DOHH2 (cell line): ENCODE measurements at regions not wholly inside any gene's neighbourhood (a gene's known extent, or its start where the extent isn't known, plus 50 kb on each side); places are given as distances from the start of the nearest gene placed in this dataset.

Source experiments
- H3F3A ChIP-seq: fragments of 200-600 bp; sonication (generic), shearing (Covaris generic); 2 replicates; pipeline ENCODE4 v1.6.0; 2016; ENCODE audit warnings: antibody characterized with exemption, mild to moderate bottlenecking; ENCODE audit not compliant: control insufficient read depth, insufficient read depth
- H3K27ac ChIP-seq: fragments of 200-600 bp; sonication (generic); 2 replicates; pipeline ENCODE4 v1.5.1; 2014; ENCODE audit warnings: low read depth, mild to moderate bottlenecking, low read length, moderate library complexity
- H3K27me3 ChIP-seq: fragments of 200-600 bp; sonication (generic); 2 replicates; pipeline ENCODE4 v1.6.1; 2014; ENCODE audit warnings: mild to moderate bottlenecking, low read length, mixed read lengths; ENCODE audit not compliant: control insufficient read depth
- H3K36me3 ChIP-seq: fragments of 200-600 bp; sonication (generic); 2 replicates; pipeline ENCODE4 v1.6.1; 2014; ENCODE audit warnings: mild to moderate bottlenecking, low read length, moderate library complexity, mixed read lengths; ENCODE audit not compliant: control insufficient read depth
- H3K4me1 ChIP-seq: fragments of 200-600 bp; sonication (generic); 2 replicates; pipeline ENCODE4 v1.6.1; 2014; ENCODE audit warnings: mild to moderate bottlenecking, low read length, mixed read lengths; ENCODE audit not compliant: control insufficient read depth
- H3K4me2 ChIP-seq: fragments of 200-600 bp; sonication (generic); 2 replicates; pipeline ENCODE4 v1.6.0; 2014; ENCODE audit warnings: mild to moderate bottlenecking, low read length, moderate library complexity
- H3K4me3 ChIP-seq: fragments of 200-600 bp; sonication (generic); 2 replicates; pipeline ENCODE4 v1.5.1; 2014; ENCODE audit warnings: mild to moderate bottlenecking, low read length, mixed read lengths
- H3K79me2 ChIP-seq: fragments of 200-600 bp; sonication (generic); 2 replicates; pipeline ENCODE4 v1.6.1; 2014; ENCODE audit warnings: mild to moderate bottlenecking, low read length, mixed read lengths; ENCODE audit not compliant: control insufficient read depth
- H3K9me2 ChIP-seq: fragments of 200-600 bp; sonication (generic); replicated peaks from 2 replicates; pipeline ENCODE4 v1.6.1; 2014; ENCODE audit warnings: mild to moderate bottlenecking, low read length, mixed read lengths; ENCODE audit not compliant: control insufficient read depth
- H3K9me3 ChIP-seq: fragments of 200-600 bp; sonication (generic); 2 replicates; pipeline ENCODE4 v1.6.1; 2014; ENCODE audit warnings: antibody characterized with exemption, low read length, mixed read lengths; ENCODE audit not compliant: control insufficient read depth, insufficient read depth
- H4K20me1 ChIP-seq: fragments of 200-600 bp; sonication (generic); 2 replicates; pipeline ENCODE4 v1.6.0; 2014; ENCODE audit warnings: low read depth, mild to moderate bottlenecking, antibody characterized with exemption, low read length, moderate library complexity; ENCODE audit not compliant: control insufficient read depth, insufficient read depth
- CTCF ChIP-seq: fragments of 200-600 bp; sonication (generic); IDR thresholded peaks from one replicate; pipeline ENCODE4 v1.5.1; 2014; ENCODE audit warnings: antibody characterized with exemption, mild to moderate bottlenecking, low read depth, low read length; ENCODE audit not compliant: poor library complexity, severe bottlenecking
- EZH2phosphoT487 ChIP-seq: fragments of 200-600 bp; sonication (generic); IDR thresholded peaks from 2 replicates; pipeline ENCODE4 v1.6.1; 2017; ENCODE audit warnings: borderline replicate concordance, mild to moderate bottlenecking, antibody characterized with exemption, low read length, moderate library complexity, mixed read lengths

- Histone ChIP-seq H4K20me1 (no peaks in the 10 kb centered on the region), H3K27me3 (no peaks in the 10 kb centered on the region), H3F3A (no peaks in the 10 kb centered on the region), H3K4me3 (no peak overlapping the region), H3K4me1 (no peaks in the 10 kb centered on the region), H3K79me2 (no peaks in the 10 kb centered on the region), H3K4me2 (no peak overlapping the region), H3K9me3 (no peaks in the 10 kb centered on the region), H3K27ac (no peak overlapping the region), H3K36me3 (no peaks in the 10 kb centered on the region), H3K9me2 (no peaks in the 10 kb centered on the region)
- TF ChIP-seq EZH2phosphoT487 (no peak), CTCF (no peak)
Observed at GRCh38 chr2:163953390-163953907, 217.6 kb upstream of the FIGN start.

GRCh38 chr2:163951312-163951711, 215.5 kb upstream of the FIGN start:
- H3K9me2 ChIP-seq: no peaks in the 10 kb centered on the region
- no peaks in the 10 kb centered on the region for H3K36me3 ChIP-seq
- TF ChIP-seq EZH2phosphoT487 (no peak), CTCF (no peak)
- H3K4me2 ChIP-seq: no peak overlapping the region
- no peaks in the 10 kb centered on the region for H3K27me3 ChIP-seq
- H3K9me3 ChIP-seq: no peaks in the 10 kb centered on the region
- H4K20me1 ChIP-seq: no peaks in the 10 kb centered on the region
- H3K4me3 ChIP-seq: no peak overlapping the region
- H3K79me2 ChIP-seq: no peaks in the 10 kb centered on the region
- H3F3A ChIP-seq: no peaks in the 10 kb centered on the region
- no peak overlapping the region for H3K27ac ChIP-seq
- no peaks in the 10 kb centered on the region for H3K4me1 ChIP-seq

- Histone ChIP-seq H3K4me1 (no peaks in the 10 kb centered on the region), H3K79me2 (no peaks in the 10 kb centered on the region), H3F3A (no peaks in the 10 kb centered on the region), H3K9me3 (no peaks in the 10 kb centered on the region), H3K4me2 (no peak overlapping the region), H3K27me3 (no peaks in the 10 kb centered on the region), H3K4me3 (no peak overlapping the region), H4K20me1 (no peaks in the 10 kb centered on the region), H3K27ac (no peak overlapping the region), H3K9me2 (no peaks in the 10 kb centered on the region), H3K36me3 (no peaks in the 10 kb centered on the region)
- TF ChIP-seq EZH2phosphoT487 (no peak), CTCF (no peak)
Observed at GRCh38 chr2:163949693-163950092, 213.9 kb upstream of the FIGN start.
